GM21529 (cell line): ENCODE measurements at regions not wholly inside any gene's neighbourhood (a gene's known extent, or its start where the extent isn't known, plus 50 kb on each side); places are given as distances from the start of the nearest gene placed in this dataset.
"Not testable (repeated sequence)": the region's sequence is repeated elsewhere in the genome, so short reads cannot be mapped to it uniquely, and the experiment has no call there.

ENCODE experiments used
- ATAC-seq: cut with Tn5 transposase; IDR thresholded peaks from one replicate; pipeline ENCODE4 v1.9.1; 2021; ENCODE audit not compliant: unreplicated experiment

DNA sequence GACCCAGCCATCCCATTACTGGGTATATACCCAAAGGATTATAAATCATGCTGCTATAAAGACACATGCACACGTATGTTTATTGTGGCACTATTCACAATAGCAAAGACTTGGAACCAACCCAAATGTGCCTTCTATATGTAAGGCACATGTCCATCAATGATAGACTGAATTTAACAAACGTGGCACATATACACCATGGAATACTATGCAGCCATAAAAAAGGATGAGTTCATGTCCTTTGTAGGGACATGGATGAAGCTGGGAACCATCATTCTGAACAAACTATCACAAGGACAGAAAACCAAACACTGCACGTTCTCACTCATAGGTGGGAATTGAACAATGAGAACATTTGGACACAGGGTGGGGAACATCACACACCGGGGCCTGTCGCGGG is 92.1 kb downstream of the TRIM27 start:
- ATAC-seq = not testable (repeated sequence)

DNA sequence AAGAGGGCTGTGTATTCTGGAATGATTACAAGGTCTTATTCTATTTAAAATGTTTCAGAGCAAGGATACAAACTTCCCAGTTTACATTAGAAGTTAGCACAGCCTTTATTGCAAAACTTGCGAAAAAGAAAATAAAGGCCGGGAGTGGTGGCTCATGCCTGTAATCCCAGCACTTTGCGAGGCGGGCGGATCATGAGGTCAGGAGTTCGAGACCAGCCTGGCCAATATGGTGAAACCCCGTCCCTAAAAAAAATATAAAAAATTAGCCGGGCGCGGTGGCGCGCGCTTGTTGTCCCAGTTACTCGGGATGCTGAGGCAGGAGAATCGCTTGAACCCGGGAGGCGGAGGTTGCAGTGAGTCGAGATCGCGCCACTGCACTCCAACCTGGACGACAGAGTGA is 87.1 kb downstream of the TRIM27 start:
- ATAC-seq = not testable (repeated sequence)

DNA sequence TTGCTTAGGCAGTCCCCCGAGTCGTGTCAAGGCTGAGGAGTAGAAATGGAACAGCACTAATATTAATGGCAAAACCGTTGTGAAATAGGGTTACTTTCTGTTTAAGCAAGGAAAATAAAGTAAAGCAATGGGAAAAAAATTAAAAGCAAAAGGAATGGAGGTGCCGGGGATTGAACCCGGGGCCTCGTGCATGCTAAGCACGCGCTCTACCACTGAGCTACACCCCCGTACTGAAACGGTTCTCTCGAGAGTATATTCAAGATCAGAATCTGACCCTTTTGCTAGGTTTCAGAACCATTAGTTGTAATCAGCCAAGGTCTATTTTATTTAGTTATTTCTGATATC is 85.5 kb downstream of the TRIM27 start:
- peak; percentile 41 for ATAC-seq

DNA sequence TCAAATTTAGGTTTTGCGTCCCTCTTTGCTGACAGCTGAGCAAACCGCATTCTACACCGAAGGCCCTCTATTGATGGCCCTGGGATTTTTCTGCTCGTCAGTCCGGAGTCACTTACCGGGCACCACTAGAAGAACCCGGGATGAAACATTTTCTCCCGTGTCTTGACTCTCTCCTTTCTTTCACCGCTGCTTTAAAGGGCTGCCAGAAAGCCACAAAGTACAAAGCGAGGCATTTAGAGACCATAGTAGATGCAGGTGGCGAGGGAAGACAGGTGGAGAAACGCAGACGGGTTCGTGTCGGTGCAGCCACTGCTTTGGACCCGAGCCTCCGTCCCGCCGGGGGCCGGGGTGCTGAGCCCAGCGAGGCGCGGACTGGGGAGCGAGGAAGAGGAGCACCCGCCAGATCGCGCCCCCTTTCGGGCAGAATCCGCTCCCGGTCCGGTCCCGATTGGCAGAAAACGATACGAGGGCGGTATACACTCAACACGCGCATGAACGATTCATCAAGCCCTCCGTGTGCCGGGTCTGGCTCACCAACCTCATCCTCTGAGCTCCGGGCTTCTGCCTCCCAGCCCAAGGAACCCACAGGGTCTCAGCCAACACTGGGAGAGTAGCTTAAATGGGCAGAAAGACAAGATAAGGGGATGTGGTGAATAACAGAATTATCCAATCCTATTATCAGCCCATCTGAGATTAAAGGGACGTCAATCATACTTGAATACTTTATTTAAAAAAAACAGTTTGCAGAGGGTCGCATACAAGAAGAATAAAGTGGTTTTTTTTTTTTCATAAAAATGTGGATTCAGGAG is 84.9 kb downstream of the TRIM27 start:
- ATAC-seq = peak; percentile 67

DNA sequence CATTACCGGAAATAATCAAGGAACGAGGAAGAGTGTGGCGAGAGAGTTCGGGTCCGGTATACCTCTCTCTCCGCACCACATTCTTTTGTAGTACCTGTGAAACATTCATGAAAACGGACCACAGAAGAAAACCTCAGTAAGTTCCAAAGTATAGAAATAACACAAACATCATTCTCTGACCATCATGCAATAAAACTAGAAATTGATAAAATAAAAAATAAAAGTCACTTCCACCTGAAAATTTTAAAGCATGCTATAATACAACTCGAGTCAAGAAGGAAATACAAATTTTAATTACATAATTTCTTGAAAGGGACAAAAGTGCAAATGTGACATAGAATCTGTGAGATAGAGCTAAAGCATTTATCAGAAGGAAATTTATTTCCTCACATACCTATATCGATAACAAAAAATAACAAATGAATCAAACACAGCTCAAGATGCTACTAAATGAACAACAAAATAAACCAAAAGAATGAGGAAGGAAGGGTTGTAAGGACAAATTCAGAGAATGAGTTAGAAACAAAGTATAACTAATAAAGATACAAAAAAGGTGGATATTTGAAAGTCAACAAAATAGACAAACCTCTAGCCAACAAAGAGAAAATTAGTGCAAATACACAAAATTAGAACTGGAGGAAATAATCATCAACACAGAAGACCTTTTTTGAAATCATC is 84.2 kb downstream of the TRIM27 start:
- ATAC-seq = no peak

DNA sequence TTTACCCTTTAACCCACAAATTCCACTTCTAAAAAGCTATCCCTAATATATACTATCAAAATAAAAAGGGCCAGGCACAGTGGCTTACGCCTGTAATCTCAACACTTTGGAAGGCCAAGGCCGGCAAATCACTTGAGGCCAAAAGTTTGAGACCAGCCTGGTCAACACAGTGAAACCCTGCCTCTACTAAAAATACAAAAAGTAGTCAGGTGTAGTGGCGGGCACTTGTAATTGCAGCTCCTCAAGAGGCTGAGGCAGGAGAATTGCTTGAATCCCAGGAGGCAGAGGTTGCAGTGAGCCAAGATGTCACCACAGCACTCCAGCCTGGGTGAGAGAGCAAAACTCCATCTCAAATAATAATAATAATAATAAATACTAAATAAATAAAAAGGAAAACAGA is 82.5 kb downstream of the TRIM27 start:
- no peak for ATAC-seq

DNA sequence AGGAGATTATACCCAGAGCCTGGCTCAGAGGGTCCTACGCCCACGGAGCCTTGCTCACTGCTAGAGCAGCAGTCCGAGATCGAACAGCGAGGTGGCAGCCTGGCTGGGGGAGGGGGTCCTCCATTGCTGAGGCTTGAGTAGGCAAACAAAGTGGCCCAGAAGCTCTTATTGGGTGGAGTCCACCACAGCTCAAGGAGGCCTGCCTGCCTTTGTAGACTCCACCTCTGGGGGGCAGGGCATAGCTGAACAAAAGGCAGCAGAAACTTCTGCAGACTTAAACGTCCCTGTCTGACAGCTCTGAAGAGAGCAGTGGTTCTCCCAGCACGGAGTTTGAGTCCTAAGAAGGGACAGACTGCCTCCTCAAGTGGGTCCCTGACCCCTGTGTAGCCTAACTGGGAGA is 75.0 kb downstream of the TRIM27 start:
- ATAC-seq = not testable (repeated sequence)
